GM10266 (cell line): ENCODE measurements at regions not wholly inside any gene's neighbourhood (a gene's known extent, or its start where the extent isn't known, plus 50 kb on each side); places are given as distances from the start of the nearest gene placed in this dataset.

Experiments
- DNase-seq: peaks from one replicate; pipeline ENCODE4 v3.0.0; 2012; ENCODE audit errors: extremely low spot score
- TF ChIP-seq, protein P1 (sequence below): IDR thresholded peaks from 2 replicates; pipeline ENCODE4 v1.5.1; 2012; ENCODE audit warnings: mild to moderate bottlenecking, low read depth; ENCODE audit not compliant: control insufficient read depth, insufficient read depth; ENCODE audit errors: missing control alignments

DNA sequence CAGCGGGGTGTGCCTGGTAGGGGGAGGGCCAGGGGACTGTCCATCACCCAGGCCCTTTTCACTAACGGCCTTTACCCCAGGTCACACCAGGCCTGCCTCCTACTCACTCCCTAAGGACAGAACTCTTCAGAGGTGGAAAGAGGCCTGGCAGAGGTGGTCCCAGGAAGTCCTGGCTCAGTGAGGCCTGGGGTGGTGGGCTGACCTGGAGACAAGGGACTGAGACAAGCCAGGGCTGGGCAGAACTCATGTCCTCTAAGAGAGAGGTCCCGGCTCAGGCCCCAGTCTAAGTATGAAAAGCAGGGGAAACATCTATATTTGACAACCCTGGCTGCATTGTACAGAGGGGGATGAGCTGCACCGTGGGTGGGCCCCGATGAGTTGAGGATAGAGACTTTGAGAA is 65.9 kb upstream of the TEX51 start:
- TF ChIP-seq, protein P1, sequence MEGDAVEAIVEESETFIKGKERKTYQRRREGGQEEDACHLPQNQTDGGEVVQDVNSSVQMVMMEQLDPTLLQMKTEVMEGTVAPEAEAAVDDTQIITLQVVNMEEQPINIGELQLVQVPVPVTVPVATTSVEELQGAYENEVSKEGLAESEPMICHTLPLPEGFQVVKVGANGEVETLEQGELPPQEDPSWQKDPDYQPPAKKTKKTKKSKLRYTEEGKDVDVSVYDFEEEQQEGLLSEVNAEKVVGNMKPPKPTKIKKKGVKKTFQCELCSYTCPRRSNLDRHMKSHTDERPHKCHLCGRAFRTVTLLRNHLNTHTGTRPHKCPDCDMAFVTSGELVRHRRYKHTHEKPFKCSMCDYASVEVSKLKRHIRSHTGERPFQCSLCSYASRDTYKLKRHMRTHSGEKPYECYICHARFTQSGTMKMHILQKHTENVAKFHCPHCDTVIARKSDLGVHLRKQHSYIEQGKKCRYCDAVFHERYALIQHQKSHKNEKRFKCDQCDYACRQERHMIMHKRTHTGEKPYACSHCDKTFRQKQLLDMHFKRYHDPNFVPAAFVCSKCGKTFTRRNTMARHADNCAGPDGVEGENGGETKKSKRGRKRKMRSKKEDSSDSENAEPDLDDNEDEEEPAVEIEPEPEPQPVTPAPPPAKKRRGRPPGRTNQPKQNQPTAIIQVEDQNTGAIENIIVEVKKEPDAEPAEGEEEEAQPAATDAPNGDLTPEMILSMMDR, result no peak
- no peak for DNase-seq

DNA sequence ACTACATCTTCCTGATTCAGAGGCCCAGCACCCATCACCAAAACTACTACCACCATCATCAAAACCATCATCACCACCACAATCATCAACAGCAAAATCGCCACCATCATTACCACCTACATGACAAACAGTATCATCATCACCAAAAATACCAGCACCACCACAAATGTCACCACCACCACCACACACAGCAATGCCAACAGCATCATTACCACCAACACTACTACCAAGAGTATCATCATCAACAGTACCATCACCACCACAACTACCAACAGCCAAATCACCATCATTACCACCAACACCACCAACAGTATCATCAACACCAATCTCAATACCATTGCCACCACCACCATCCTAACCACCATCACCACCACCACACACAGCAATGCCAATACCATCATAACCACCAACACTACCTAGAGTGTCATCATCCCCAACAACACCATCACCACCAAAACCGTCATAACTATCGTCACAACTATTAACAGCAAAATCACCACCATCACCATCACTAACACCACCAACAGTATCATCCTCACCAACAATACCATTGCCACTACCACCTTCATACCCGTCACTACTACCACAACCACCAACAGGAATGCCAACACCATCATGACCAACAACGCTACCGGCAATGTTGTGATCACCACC is 64.6 kb upstream of the TEX51 start:
- TF ChIP-seq, protein P1, result no peak
- no peak for DNase-seq

DNA sequence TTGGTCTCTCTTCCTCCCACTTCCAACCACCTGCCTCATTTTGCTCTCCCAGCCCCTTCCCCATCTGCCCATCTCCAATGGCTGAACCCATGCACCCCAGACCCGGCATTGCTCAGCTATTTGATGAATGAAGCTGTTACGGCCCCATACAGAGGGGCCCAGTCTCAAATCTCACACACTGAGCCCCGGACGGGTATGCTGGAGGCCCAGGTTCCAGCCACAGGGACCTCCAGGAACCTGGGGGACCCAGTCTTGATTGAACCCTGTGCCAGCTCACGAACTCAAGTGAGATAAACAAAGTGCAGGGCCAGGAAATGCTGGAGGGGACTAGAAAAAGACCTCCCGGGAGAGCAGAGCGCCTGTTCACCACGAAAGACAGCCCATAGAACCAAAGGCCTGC is 63.4 kb upstream of the TEX51 start:
- no peak for DNase-seq
- TF ChIP-seq, protein P1, result no peak

DNA sequence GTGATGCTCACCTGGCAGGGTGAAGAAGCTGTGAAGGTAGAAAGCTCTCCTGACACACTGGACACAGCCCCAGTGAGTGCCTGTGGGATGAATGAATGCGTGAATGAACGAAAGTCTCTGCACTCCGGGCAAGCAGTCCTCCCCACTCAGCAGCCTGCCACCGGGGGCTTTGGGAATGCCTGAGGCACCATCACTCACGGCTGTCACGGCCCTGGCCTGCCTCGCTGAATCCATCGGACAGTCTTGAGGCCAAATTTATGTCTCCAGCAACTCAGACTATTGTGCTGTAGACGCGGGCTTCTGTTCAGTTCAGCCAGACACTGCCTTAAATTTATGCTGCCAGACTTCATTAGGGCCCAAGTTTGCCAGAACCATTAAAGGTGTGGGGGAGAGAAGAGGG is 62.9 kb upstream of the TEX51 start:
- no peak for DNase-seq
- TF ChIP-seq, protein P1, result no peak

DNA sequence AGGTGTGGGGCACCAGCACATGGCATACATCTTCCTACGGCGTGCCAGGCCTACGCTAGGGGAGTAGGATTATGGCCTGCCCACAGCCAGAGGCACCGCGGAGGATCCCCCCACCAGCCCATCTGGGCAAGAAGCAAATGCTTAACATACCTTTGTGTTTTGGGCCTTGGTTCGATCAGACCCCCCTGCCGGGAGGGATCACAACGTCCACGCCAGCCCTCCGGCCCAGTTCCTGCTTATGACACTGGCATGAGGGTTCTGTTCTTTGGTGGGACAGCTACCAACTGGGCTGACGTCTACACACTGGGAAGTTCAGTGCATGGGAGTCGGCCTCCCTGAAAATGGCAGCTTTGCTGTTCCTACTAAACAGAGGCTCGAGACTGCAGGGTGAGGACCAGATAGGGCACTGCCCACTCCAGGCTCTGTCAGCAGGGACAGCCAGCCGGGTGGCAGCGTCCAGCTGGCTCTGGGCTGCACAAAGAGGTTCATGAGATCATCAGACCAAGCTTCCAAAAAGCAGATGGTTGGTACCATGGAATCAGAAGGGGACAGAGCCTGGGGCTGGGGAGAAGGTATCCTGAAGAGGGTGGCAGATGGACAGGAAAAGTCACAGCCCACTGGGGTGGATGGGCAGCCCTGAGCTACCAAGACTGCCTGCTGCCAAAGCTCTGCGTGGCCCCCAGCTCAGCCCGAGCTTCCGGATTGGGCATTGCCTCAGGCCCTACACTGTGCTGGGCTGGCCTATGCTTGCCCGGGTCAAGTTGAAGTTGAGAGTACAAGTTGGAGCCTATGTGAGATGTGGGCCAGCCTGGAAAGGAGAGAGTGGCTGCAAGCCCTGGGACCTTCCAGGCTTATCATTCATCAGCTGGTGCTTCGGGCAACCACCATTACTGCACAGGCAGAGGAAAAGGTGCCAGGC is 61.7 kb upstream of the TEX51 start:
- DNase-seq, result no peak
- TF ChIP-seq, protein P1, result no peak

DNA sequence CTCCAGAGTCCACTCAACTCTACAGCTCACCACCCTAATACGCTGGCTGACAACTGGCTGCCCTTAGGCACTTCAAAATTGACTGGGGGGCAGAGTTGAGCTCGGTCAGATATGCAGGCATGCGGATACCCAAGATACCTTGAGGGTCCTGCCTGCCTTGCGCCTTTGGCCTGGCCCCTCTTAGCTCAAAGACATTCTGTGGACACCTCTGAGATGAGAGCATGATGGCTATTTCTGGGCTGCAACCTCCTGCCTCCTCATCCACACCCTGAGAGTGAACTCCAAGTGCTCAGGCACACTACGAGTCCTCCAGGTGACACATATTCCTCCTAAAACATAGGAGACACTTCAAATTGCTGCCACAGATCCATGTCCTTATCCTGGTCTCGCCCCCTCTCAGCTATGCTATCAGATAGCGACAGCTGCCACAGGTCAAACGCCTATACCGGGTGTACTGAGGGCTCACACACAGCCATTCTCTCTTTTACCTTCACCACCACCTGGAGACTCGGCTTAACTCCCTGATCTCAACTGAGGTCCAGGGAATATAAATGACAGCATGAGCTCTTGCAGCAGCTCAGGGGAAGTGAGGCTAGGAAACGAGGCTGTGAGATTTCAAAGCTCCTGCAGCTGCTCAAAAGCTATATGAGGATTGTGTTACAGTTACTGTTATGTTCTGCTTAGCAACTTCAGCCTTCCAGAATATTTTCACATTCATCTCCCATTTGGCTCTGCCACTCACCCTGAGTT is 60.5 kb upstream of the TEX51 start:
- TF ChIP-seq, protein P1, result no peak
- DNase-seq, result no peak

DNA sequence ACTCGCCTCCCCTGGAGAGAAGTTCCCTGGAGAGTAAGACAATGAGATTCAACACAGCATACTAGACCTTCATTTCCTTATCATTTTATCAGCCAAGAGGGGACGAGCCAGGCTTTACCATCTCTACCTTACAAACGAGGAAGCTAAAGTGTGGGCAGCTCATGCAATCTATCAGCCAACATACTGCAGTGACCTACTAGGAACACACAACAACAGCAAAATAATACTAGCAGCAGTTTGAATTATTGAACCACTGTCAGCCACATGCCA is 60.0 kb upstream of the TEX51 start:
- no peak for DNase-seq
- TF ChIP-seq, protein P1, result no peak
